HG02759 (cell line): ENCODE measurements at regions not wholly inside any gene's neighbourhood (a gene's known extent, or its start where the extent isn't known, plus 50 kb on each side); places are given as distances from the start of the nearest gene placed in this dataset.
"Not testable (repeated sequence)": the region's sequence is repeated elsewhere in the genome, so short reads cannot be mapped to it uniquely, and the experiment has no call there.

Source experiments
- ATAC-seq: cut with Tn5 transposase; IDR thresholded peaks from one replicate; pipeline ENCODE4 v1.9.1; 2021; ENCODE audit warnings: mild to moderate bottlenecking, moderate library complexity; ENCODE audit not compliant: unreplicated experiment

DNA sequence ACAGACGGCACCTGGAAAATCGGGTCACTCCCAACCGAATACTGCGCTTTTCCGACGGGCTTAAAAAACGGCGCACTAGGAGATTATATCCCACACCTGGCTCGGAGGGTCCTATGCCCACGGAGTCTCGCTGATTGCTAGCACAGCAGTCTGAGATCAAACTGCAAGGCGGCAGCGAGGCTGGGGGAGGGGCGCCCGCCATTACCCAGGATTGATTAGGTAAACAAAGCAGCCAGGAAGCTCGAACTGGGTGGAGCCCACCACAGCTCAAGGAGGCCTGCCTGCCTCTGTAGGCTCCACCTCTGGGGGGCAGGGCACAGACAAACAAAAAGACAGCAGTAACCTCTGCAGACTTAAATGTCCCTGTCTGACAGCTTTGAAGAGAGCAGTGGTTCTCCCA, 64.5 kb downstream of the SLC30A10 start:
- not testable (repeated sequence) for ATAC-seq

DNA sequence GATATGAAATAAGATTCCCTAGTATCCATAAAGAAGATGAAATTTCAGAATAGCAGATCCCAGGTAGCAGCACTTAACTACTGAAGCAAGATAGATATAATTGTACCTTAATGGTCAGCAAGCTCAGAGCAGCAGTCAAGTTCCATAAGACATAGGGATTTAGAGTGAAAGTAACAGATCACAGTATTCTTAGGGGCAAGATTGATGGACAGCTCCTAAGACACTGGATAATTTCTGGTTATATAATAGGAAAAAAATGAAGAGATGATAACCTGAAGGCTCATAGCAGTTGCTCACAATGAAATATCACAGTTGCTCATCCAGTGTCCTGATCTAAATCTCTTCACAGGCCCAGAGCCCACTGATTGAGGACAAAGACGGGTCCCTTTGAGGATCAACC, 66.0 kb downstream of the SLC30A10 start:
- ATAC-seq, result no peak

DNA sequence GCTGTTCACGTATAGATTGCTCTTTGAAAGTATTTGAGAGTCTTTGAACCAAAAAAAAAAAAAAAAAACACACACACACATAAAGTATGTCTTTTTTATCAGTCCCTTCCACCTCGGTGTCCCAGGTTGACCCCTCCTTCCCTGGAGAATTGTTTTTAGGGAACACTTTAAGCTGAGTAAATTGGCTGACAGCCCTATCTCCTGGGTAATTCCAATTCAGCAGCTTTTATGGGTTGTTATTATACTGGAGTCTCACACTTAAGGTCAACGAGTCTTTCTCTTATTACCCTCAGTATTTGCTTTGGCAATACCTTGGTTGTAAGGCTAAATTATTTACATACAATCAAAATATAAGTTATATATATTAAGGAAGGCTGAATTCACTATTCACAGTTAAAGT, 69.4 kb downstream of the SLC30A10 start:
- no peak for ATAC-seq

DNA sequence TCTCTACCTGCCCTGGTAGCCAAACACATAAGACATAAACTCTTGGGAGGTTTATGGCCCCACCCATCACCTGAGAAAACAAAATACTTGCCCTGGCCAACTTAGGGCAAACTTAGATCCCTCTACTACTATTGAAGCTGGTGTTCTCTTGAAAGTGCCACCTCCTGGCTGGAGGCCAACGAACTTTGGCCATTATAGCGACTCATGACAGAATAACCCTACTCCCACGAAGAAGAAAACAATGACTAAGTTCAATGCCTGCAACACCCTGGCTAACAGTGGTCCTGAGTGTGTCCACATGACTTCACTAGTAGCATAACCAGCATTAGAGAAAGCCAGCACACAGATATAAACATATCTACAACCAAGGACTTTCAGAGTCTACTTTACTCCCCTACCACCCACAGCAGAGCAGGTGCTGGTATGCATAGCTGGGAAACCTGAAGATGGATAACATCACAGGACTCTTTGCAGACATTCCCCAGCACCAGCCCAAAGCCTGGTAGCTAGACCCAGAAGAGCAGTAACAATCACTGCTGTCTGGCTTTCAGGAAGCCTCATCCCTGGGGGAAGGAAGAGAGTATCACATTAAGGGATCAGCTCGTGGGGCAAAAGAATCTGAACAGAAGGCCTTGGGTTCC, 81.0 kb downstream of the SLC30A10 start:
- no peak for ATAC-seq

DNA sequence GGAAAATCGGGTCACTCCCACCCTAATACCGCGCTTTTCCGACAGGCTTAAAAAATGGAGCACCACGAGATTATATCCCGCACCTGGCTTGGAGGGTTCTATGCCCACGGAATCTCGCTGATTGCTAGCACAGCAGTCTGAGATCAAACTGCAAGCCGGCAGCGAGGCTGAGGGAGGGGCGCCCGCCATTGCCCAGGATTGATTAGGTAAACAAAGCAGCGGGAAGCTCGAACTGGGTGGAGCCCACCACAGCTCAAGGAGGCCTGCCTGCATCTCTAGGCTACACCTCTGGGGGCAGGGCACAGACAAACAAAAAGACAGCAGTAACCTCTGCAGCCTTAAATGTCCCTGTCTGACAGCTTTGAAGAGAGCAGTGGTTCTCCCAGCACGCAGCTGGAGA, 88.8 kb downstream of the SLC30A10 start:
- ATAC-seq, result not testable (repeated sequence)

DNA sequence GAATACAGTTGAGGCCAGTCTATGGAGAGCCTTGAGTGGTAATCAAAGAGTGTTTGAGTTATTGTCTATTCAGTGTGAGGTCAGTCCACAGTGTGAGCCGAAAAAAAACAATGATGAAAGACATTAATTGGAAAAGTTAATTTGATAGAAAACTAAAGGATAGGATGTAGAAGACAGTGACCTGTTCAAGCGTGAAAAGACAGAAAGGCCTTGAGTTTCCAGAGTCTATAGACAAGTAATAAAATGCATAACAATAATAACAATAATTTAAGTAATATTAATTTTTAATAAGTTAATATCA, 90.4 kb downstream of the SLC30A10 start:
- no peak for ATAC-seq

DNA sequence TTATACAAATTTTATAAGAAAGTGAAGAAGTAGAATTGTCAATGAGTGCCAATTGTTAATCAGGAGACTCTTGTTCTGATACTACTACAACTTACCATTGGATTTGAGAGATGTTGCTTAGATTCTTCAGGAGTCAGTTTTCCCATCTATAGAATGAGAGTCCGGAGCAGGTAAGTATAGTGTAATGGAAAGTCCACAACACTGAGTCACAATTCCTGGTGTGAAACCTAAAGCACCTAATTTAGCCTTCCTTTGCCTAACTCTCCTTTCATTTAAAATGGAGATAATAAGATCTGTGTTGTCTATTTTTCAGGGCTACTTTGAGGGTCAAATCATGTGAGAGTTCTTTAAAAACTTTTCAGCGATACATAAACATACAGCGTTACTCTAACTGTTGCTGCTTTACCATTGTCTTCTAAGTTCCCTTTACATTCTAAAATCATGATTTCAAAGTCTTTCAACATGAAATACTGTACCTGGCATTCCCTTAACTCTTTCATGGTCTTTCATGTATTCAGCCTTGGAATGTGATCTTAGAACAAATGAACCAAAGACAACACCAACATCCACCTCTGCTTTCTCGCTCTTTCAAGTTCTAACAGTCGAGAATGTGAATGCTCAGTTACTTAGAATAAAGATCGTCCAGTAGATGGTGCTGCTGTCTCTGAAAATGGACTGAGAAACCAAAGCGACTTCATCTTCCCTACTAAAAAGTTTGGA, 90.9 kb downstream of the SLC30A10 start:
- ATAC-seq, result no peak

DNA sequence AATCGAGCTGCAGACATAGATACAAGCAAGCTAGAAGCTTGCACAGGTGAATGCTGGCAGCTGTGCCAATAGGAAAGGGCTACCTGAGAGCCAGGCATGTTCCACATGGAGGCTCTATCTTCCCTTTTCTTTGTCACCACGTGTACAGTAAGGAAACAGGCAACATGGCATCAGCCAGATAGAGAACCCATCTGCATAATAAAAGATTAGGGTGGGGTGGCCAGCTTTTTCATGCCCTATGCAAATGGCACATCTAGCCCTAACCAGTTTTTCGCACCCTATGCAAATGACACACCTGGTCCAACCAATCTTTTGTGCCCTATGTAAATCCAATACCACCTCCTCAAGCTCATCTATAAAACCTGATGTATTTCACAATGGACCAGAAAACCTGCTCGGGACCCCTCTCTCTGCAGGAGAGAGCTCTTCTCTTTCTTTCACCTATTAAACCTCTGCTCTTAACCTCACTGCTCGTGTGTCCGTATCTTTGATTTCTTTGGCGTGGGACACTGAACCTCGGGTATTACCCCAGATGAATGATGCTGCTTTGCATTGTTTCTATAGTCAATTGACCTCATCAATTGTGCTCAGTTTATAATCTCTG, 93.9 kb downstream of the SLC30A10 start:
- no peak for ATAC-seq

DNA sequence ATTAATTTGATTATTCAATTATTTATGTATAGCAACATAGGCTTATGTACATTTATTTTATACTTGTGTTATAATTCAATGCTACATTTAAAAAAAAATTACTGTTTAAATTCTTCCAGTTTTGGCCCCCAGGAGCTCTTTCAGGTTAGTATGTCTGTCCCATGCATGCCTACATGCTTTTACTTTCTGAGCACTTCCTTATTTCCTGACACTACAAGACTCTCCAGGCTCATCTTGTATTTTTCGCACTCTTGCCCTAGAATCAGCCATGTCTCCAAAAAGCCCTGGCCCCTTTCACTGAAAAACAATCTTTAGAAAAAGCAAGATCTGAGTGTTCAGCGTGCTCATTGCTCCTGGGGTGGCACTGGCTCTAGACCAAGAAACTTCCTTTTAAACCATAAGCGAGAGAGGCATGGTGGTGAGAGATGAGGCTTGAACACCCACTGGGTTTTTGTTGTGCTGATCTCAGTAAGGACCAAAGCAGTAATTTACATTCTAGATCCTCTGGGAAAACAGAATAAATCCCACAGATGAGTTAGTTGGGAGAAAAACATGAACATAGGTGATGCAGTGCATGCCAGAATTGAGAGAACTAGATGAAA, 95.0 kb downstream of the SLC30A10 start:
- ATAC-seq, result no peak

DNA sequence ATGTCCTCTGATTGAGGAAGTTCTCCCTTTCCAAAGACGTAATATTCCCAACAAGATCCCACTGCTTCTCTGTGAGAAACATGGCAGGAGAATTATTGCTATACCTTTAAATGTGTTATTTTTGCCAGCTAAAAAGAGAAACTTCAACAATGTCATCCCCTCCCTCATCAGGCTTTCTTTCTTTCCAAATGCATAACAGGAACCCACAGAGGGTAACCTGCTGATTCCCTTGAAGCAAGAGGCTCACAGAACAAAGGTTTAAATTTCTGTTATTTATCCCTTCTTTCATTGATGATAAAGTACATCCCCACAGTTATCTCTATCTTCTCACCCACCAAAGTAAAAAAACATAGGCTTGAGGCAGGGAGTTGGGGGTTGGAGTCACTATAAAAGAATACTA, 102.1 kb downstream of the SLC30A10 start:
- ATAC-seq, result no peak

DNA sequence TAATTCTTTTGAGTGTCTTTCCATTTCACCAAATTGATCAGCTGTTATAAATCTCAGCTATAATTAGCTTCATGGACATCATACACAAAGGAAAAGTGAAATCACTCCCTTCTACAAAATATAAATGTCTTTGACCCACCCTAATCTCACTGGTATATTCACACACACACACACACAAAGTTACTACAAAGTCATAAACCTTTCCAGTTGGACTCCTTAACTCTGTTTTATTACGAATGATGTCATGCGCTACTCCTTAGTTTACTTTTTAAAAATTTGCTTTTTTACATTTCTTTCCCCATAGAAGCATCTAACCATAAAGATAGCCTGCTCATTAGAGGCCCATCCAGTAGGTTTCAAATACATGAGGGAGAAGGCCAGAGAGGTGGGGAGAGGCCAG, 103.0 kb downstream of the SLC30A10 start:
- no peak for ATAC-seq

DNA sequence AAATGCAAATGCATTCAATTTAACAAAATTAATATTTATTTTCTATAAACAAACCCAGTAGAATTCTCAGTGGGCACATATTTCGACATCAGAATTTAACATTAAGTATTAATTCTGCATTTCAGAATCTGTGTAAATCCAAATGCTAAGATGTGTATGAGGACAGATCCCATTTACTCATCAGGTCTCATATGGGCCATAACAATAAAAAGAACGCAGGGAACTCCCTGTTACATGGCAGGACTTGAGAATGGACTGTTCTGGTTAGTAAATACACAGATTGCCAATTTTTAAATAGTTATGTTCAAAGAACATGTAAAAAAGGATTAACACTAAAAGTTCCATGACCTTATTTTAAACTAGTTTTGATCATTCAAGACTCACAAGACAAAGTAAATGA, 104.0 kb downstream of the SLC30A10 start:
- no peak for ATAC-seq

DNA sequence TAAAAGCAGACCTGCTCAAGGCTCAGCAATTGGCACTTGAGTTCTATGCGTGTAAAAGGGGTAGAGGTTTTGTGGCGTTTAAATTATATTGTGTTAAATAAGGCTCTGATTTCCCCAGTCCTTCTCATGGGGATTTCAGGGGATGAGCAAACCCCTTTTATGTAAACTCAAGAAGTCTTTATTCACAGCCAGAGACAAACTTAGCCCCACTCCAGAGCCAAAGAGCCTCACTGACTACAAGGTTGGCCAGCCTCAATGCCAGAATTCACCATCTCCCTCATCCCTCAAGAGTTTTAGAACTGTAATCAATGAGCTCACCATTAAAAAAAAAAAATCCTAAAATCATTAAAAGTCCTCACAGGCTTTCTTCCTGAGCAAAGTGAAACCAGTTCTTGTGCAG, 107.8 kb downstream of the SLC30A10 start:
- no peak for ATAC-seq

DNA sequence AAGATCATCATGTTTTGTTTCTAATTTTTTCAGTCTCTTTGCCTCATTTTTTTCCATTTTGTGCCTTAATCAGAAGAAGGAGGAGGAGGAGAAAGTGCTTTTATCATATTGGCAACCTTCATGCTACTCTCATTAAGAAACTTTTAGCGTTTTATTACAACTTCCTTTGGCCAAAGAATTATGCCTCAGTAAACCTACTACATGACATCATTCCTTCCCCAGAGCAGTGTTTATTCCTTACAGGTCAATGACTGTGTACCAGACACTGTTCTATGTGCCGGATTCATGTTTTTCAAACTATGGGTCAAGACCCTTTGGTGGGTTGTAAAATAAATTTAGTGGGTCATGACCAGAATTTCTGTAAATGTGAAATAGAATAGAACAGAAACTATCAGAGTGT, 110.4 kb downstream of the SLC30A10 start:
- ATAC-seq, result no peak

DNA sequence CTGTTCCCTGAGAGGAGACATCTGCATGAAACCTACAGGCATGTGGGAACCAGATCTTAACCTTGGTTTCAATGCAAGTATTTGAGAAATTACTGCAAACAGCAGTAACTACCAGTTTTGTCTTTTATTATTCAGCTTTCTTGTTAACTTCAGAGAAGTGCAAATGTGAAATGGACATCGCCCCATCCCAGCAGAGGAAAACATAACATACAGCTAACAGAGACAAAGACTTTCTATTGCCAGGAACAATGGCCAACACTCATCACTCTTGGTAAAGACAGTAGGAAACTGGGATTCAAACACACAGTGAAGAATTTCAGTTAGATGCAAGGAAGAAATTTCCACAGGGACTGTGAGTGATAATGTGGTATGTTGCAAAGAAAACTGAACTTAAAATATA, 115.1 kb downstream of the SLC30A10 start:
- no peak for ATAC-seq

DNA sequence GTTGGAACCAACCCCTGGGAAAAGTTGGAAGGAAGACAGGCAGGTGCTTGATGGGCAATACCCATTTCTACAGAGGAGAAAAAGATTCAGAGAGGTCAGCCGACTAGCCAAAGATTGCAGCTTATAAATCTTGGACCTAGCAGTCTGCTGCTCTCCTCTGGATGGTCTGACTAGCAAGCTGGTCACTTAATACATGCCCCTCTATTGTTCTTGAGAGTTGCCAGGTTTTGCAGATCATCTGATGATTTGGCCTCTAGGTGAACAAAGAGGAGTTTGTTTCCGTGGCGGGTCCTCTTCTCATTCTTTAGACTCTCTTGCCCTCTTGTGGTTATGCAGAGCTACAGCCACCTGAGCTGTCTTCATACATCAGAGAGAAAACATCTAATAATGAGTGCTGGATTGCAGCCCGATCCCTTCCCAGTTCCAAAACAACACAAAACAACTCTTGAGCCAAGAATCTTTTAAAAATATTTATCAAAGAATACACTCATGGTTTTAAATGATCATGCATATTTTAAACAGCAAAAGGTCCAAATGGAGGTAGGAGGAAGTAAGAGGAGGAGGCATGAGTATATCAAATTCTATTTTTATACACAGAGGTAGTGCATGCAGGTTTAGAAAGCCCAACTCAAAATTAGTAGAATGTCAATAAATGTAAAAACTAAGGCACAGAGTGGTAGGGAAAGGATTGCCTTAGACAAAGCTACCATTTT, 115.7 kb downstream of the SLC30A10 start:
- peak; percentile 93 for ATAC-seq

DNA sequence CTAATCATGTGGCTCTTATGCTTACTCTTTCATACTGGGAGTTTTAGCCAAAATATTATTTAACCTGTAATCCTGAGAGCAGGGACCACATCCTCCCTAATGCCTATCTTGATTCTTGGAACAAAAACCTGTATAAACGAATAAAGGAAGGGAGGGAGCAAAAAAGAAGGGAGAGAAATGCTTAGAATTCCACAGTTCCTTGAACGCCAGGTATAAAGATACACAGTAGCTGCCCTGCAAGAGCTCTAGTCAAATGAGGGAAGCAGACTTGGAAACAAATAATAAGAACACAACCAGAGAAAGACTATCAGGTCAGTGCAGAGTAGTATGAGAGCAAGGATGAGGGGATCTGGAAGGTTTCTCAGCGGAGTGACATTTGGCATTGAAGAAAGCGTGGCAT, 116.3 kb downstream of the SLC30A10 start:
- ATAC-seq, result no peak

DNA sequence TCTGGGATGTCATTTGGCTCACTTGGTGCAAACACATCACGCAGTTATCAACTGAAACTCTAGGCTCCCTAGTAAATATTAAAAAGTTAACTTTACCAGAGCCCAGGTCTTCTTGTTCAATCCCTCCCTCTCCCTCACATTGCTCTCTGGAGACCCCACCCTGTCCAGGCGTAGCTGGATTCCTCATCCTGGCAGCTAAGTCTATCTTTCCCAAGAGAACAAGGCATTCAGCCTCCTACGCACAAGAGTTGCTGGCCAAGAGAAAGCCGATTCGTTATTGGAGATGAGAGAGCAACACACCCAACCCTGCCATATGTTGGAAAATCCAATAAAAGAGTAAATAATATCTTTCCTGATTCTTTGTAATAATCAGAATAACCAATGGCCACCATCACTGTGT, 117.9 kb downstream of the SLC30A10 start:
- no peak for ATAC-seq

DNA sequence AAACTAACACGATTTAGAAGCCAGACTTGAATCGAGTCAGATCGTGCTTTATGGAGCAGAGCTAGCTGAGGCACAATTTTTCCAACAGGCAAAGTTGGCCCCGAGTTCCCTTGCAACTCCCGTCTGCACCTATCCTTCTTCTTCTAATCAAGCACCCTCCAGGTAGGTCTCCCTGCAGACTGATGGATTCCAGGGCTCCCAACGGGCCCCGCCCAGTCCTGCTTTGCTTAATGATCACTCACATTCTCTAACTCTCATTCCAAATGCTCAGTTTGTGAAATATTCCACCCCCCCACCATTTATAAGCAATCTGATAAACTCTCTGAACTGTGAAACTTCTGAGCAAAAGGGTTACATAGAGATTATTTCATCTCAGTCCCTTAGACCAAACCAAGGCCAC, 119.6 kb downstream of the SLC30A10 start:
- ATAC-seq, result no peak

DNA sequence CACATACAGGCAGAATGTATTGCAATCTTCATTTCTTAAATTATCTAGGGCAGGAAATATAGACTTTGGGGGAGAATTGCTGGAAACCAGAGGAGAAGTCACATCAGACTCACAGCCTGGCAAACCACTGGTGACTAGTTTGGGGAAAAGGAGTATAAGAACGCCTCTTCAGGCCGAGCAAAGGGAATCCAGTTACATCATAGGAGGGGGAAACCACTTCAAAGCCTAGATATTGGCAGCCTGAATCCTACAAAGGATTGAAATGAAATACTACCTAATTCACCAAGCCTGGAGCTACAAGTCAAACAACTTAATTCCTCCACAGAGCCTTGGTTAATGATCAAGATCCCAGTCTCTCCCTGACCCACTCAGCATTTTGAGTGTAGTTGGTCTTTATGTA, 121.7 kb downstream of the SLC30A10 start:
- ATAC-seq, result no peak

DNA sequence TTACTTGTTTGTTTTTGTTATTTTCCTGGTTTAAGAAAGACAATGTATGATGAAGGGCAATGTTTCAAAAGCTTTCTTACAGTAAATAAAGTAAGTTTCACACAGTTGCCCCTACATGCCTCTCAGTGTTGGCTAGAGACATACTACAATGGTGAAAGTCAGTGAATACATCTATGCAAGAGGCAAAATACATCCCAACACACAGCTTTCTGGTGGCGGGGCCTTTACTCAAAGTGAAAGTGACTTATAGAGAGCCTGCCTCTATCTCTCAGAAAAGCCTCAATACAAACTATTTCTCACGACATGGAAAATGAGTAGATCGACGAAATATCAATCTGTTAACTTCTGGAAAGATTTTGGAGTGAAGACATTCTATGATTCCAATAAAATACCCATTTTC, 122.3 kb downstream of the SLC30A10 start:
- peak; percentile 67 for ATAC-seq

DNA sequence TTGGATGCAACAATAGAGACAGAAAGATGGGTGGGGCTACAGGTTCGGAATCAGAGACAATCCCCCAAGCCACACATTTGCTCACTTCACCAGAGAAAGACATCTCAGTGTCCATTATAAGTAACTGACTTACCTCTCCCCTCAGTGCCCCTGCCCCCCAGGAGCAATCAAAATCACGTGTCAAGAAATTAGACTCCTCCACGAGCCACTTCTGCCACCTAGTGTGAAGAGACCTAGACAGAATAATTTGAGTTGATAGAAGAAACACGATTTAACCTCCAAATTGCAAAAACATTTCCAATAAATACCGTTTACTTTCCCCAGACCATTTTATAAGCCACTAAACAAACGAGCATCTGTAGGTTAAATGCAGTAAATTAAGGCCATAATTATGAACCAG, 123.2 kb downstream of the SLC30A10 start:
- no peak for ATAC-seq
